ENCODE measurements at regions not wholly inside any gene's neighbourhood (a gene's known extent, or its start where the extent isn't known, plus 50 kb on each side); places are given as distances from the start of the nearest gene placed in this dataset.

GRCh38 chr14:94934276-94934810 is 164.4 kb upstream of the GSC start:
- TF ChIP-seq, protein P1, sequence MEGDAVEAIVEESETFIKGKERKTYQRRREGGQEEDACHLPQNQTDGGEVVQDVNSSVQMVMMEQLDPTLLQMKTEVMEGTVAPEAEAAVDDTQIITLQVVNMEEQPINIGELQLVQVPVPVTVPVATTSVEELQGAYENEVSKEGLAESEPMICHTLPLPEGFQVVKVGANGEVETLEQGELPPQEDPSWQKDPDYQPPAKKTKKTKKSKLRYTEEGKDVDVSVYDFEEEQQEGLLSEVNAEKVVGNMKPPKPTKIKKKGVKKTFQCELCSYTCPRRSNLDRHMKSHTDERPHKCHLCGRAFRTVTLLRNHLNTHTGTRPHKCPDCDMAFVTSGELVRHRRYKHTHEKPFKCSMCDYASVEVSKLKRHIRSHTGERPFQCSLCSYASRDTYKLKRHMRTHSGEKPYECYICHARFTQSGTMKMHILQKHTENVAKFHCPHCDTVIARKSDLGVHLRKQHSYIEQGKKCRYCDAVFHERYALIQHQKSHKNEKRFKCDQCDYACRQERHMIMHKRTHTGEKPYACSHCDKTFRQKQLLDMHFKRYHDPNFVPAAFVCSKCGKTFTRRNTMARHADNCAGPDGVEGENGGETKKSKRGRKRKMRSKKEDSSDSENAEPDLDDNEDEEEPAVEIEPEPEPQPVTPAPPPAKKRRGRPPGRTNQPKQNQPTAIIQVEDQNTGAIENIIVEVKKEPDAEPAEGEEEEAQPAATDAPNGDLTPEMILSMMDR (IDR thresholded peaks at IDR 0.05) = no peak
- no peak for TF ChIP-seq POLR2A (IDR thresholded peaks at IDR 0.05)

All from Peyer's patch (tissue), 4 donors.